HepG2 (cell line): ENCODE measurements at regions not wholly inside any gene's neighbourhood (a gene's known extent, or its start where the extent isn't known, plus 50 kb on each side); places are given as distances from the start of the nearest gene placed in this dataset.
"Not testable (repeated sequence)": the region's sequence is repeated elsewhere in the genome, so short reads cannot be mapped to it uniquely, and the experiment has no call there.

ENCODE experiments used
- ATAC-seq: fragments of 200-7000 bp; cut with Tn5 transposase; 3 replicates; pipeline ENCODE4 v1.9.1; 2020; ENCODE audit warnings: mild to moderate bottlenecking, moderate library complexity
- BruUV-seq: library from RNA; stranded (reverse); fragments of 400-500 nt; replicated peaks from 2 replicates; lab custom pipeline; 2021; lab: Mats Ljungman, UMichigan
- CTCF ChIA-PET: fragments of 300-600 bp; formaldehyde crosslinking; extraction: SDS; loops from one replicate; lab custom pipeline; 2021; ENCODE audit warnings: low total read pairs, inconsistent platforms, low intra/inter-chr PET ratio; lab: Yijun Ruan, JAX
- POLR2A ChIA-PET: fragments of 350-600 bp; sonication (Branson Sonifier 250); formaldehyde crosslinking; loops from one replicate; lab custom pipeline; 2020; ENCODE audit warnings: antibody characterized with exemption, inconsistent platforms; lab: Yijun Ruan, JAX
- DNase-seq: peaks from one replicate; pipeline ENCODE4 v3.0.0-alpha.2; 2015; ENCODE audit warnings: low spot score
- FAIRE-seq: peaks from 3 replicates; lab custom pipeline; 2011; peaks lifted over from hg19 to GRCh38; lab: Jason Lieb, UNC
- H2AFZ ChIP-seq: one replicate; pipeline ENCODE4 v1.6.1; 2011; ENCODE audit warnings: low read length, inconsistent platforms
- H3K27ac ChIP-seq: fragments of 300-600 bp; 3 replicates; pipeline ENCODE4 v1.8.0; 2011; ENCODE audit warnings: mixed run types, mild to moderate bottlenecking, mixed read lengths, low read length, inconsistent platforms; ENCODE audit not compliant: insufficient read depth; ENCODE audit errors: extremely low read length
- H3K27me3 ChIP-seq, 2 experiments: fragments of 200-600 bp in 1 of 2; 2 replicates in 1 of 2; 3 replicates in 1 of 2; pipeline versions ENCODE4 v1.6.0 to v1.8.0; 2011; ENCODE audit warnings: low read length in 2 of 2, mild to moderate bottlenecking in 2 of 2, moderate library complexity in 2 of 2, inconsistent platforms in 1 of 2; ENCODE audit not compliant: insufficient read depth in 2 of 2, control insufficient read depth in 1 of 2
- H3K36me3 ChIP-seq, 2 experiments: fragments of 200-600 bp in 1 of 2; replicated peaks in 1 of 2; 2 replicates in 1 of 2; 3 replicates in 1 of 2; pipeline versions ENCODE4 v1.5.1 to v1.8.0; 2011; ENCODE audit warnings: low read length in 2 of 2, inconsistent platforms in 1 of 2; ENCODE audit not compliant: insufficient read depth in 2 of 2, control insufficient read depth in 1 of 2
- H3K4me1 ChIP-seq: 2 replicates; pipeline ENCODE4 v1.5.1; 2012; ENCODE audit warnings: low read length, inconsistent platforms; ENCODE audit not compliant: insufficient read depth
- H3K4me2 ChIP-seq: 2 replicates; pipeline ENCODE4 v1.6.0; 2011; ENCODE audit warnings: low read depth, low read length, inconsistent platforms
- H3K4me3 ChIP-seq, 3 experiments: fragments of 200-600 bp in 1 of 3; sonication (generic), shearing (Covaris generic) in 1 of 3; replicated peaks in 1 of 3; 2 replicates each; pipeline ENCODE4 v1.5.1; 2011 to 2016; ENCODE audit warnings: low read length in 3 of 3, inconsistent platforms in 2 of 3, low read depth in 2 of 3, mild to moderate bottlenecking in 2 of 3, control low read depth in 1 of 3, mixed read lengths in 1 of 3; ENCODE audit not compliant: insufficient read depth in 1 of 3
- H3K79me2 ChIP-seq: one replicate; pipeline ENCODE4 v1.6.1; 2011; ENCODE audit warnings: low read length, inconsistent platforms; ENCODE audit not compliant: insufficient read depth
- H3K9ac ChIP-seq: 2 replicates; pipeline ENCODE4 v1.6.0; 2011; ENCODE audit warnings: mild to moderate bottlenecking, low read depth, low read length, inconsistent platforms; ENCODE audit not compliant: insufficient read depth
- H3K9me3 ChIP-seq: 2 replicates; pipeline ENCODE4 v1.5.1; 2012; ENCODE audit warnings: mild to moderate bottlenecking, low read length
- H4K20me1 ChIP-seq: 2 replicates; pipeline ENCODE4 v1.6.0; 2011; ENCODE audit warnings: inconsistent platforms, mild to moderate bottlenecking, low read length, moderate library complexity; ENCODE audit not compliant: insufficient read depth
- MEF2D ChIP-seq: sonication (generic); formaldehyde crosslinking; IDR thresholded peaks from 2 replicates; pipeline ENCODE4 v1.5.1; 2020; ENCODE audit warnings: mild to moderate bottlenecking, missing genetic modification reagents
- WGBS: methylation state at CpG from one replicate; pipeline ENCODE4 v1.1.6; 2017; ENCODE audit warnings: low lambda C conversion rate; 5-methylcytosine and 5-hydroxymethylcytosine counted together
- in situ Hi-C: cut with HindIII; loops from 2 replicates; pipeline ENCODE4 v1.10.0; 2017; ENCODE audit warnings: low pct_unique_long_range_greater_than_20kb; ENCODE audit not compliant: extremely low pct_ligation_motif_present
- intact Hi-C: fragments of 100-400 bp; cut with micrococcal nuclease; formaldehyde crosslinking; loops from one replicate; pipeline ENCODE4 v1.10.0; 2022; ENCODE audit not compliant: unreplicated experiment
- TF ChIP-seq, protein P1 (sequence below): sonication (generic); formaldehyde crosslinking; IDR thresholded peaks from 2 replicates; pipeline ENCODE4 v1.4.0; 2020; ENCODE audit warnings: low read depth, missing genetic modification reagents
- TF ChIP-seq, protein P2 (sequence below): IDR thresholded peaks from 2 replicates; pipeline ENCODE4 v1.6.1; 2012; ENCODE audit warnings: low read length, improper control_type of control experiment

DNA sequence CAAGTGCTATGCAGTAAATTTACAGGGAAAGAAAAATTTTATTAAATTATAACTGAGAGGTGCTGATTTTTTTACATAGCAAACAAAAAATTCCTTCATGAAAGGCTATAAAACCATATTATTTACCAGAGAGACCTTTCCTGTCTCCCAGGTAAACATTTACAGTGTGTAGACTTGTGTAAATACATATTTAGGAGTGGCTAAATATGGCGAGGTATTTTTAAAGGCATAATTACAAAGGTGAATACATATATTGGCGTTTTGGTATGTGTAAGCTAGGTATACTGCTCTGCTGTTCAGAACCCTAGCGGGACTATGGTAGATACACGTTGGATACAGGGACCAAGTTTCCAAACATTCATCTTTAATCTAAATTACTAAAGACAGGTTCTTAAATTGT is 170.6 kb upstream of the MEF2C start:
- ChIA-PET CTCF (no interaction called here), POLR2A (no interaction called here)
- intact Hi-C loops = no loop called here

DNA sequence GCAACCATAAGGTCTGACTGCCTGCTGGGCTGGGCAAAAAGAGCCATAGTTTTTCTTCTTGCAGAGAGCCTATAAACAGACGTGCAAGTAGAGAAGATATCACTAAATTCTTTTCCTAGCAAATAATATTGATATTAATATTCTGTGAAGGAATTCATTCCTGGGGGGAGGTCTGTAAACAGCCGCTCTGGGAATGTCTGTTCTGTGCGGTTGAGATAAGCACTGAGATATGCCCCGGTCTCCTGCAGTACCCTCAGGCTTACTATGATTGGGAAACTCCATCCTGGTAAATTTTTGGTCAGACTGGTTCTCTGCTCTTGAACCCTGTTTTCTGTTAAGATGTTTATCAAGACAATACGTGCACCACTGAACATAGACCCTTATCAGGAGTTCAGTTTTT is 167.1 kb upstream of the MEF2C start:
- H3K9ac ChIP-seq = not testable (repeated sequence)

More for the DNA sequence above, 170.6 kb upstream of the MEF2C start:
- H3K36me3 ChIP-seq = no peaks in the 10 kb centered on the region
- FAIRE-seq = no peak
- no peak overlapping the region for H3K27ac ChIP-seq
- no peaks in the 10 kb centered on the region for H4K20me1 ChIP-seq
- H3K4me2 ChIP-seq = no peak overlapping the region
- no peak overlapping the region for H3K4me3 ChIP-seq
- TF ChIP-seq, protein P1, sequence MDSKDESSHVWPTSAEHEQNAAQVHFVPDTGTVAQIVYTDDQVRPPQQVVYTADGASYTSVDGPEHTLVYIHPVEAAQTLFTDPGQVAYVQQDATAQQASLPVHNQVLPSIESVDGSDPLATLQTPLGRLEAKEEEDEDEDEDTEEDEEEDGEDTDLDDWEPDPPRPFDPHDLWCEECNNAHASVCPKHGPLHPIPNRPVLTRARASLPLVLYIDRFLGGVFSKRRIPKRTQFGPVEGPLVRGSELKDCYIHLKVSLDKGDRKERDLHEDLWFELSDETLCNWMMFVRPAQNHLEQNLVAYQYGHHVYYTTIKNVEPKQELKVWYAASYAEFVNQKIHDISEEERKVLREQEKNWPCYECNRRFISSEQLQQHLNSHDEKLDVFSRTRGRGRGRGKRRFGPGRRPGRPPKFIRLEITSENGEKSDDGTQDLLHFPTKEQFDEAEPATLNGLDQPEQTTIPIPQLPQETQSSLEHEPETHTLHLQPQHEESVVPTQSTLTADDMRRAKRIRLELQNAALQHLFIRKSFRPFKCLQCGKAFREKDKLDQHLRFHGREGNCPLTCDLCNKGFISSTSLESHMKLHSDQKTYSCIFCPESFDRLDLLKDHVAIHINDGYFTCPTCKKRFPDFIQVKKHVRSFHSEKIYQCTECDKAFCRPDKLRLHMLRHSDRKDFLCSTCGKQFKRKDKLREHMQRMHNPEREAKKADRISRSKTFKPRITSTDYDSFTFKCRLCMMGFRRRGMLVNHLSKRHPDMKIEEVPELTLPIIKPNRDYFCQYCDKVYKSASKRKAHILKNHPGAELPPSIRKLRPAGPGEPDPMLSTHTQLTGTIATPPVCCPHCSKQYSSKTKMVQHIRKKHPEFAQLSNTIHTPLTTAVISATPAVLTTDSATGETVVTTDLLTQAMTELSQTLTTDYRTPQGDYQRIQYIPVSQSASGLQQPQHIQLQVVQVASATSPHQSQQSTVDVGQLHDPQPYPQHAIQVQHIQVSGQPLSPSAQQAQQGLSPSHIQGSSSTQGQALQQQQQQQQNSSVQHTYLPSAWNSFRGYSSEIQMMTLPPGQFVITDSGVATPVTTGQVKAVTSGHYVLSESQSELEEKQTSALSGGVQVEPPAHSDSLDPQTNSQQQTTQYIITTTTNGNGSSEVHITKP (CRISPR knock-in tag) = no peak
- no peak for TF ChIP-seq MEF2D (CRISPR knock-in tag)
- TF ChIP-seq, protein P2, sequence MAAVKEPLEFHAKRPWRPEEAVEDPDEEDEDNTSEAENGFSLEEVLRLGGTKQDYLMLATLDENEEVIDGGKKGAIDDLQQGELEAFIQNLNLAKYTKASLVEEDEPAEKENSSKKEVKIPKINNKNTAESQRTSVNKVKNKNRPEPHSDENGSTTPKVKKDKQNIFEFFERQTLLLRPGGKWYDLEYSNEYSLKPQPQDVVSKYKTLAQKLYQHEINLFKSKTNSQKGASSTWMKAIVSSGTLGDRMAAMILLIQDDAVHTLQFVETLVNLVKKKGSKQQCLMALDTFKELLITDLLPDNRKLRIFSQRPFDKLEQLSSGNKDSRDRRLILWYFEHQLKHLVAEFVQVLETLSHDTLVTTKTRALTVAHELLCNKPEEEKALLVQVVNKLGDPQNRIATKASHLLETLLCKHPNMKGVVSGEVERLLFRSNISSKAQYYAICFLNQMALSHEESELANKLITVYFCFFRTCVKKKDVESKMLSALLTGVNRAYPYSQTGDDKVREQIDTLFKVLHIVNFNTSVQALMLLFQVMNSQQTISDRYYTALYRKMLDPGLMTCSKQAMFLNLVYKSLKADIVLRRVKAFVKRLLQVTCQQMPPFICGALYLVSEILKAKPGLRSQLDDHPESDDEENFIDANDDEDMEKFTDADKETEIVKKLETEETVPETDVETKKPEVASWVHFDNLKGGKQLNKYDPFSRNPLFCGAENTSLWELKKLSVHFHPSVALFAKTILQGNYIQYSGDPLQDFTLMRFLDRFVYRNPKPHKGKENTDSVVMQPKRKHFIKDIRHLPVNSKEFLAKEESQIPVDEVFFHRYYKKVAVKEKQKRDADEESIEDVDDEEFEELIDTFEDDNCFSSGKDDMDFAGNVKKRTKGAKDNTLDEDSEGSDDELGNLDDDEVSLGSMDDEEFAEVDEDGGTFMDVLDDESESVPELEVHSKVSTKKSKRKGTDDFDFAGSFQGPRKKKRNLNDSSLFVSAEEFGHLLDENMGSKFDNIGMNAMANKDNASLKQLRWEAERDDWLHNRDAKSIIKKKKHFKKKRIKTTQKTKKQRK = no peak
- TF ChIP-seq, all 625 proteins: peak for 0
- Histone ChIP-seq H3K9me3 (peaks cover 14% of the 10 kb centered on the region; the same call in 1 of the 2 replicates), H3K9ac (no peak overlapping the region), H3K27me3 (no peaks in the 10 kb centered on the region), H3K79me2 (no peaks in the 10 kb centered on the region), H2AFZ (no peak overlapping the region), H3K4me1 (no peaks in the 10 kb centered on the region)
- no TSS peak for BruUV-seq
- in situ Hi-C loops = no loop called here
- ATAC-seq = no peak
- 29% methylated on average over 4 of the region's 4 CpGs for WGBS
- no peak for DNase-seq

More for the DNA sequence above, 167.1 kb upstream of the MEF2C start:
- in situ Hi-C loops, ATAC-seq, H3K4me1 ChIP-seq, H3K36me3 ChIP-seq, H2AFZ ChIP-seq, H3K79me2 ChIP-seq, H3K4me3 ChIP-seq, CTCF ChIA-PET, DNase-seq, POLR2A ChIA-PET, H3K27me3 ChIP-seq, H3K27ac ChIP-seq, BruUV-seq, intact Hi-C loops, H4K20me1 ChIP-seq, H3K4me2 ChIP-seq, FAIRE-seq: not testable (repeated sequence)
- 20% methylated on average over 5 of the region's 5 CpGs for WGBS
- H3K9me3 ChIP-seq = peaks cover 14% of the 10 kb centered on the region; the same call in 1 of the 2 replicates
